ENCODE measurements at regions not wholly inside any gene's neighbourhood (a gene's known extent, or its start where the extent isn't known, plus 50 kb on each side); places are given as distances from the start of the nearest gene placed in this dataset.

DNA sequence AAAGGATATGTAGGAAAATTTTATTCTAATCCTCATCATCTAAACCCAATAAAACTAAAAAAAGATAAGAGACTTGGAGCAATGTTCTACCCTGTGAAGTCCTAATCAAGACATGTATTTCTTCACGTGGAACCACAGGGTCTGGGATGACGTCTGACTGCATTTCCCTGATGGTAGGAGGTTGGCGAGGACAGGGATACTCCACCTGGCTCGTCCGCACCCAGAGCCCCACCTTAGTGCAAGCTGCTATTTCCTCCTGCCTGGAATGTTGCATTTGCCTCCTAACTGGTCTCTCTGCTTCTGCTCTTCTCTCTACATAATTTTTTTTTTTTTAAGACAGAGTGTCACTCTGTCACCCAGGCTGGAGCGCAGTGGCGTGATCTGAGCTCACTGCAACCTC, 57.7 kb upstream of the RASGRP1 start:
- no peak for TF ChIP-seq PPARA (CRISPR knock-in tag; IDR thresholded peaks at IDR 0.05; ENCODE audit: borderline replicate concordance)
- no peak for TF ChIP-seq ZNF565 (CRISPR knock-in tag; conservative IDR thresholded peaks at IDR 0.05; ENCODE audit: low read depth)
- TF ChIP-seq ZFP3 (CRISPR knock-in tag; IDR thresholded peaks at IDR 0.05): no peak
- no peak for TF ChIP-seq RARB (CRISPR knock-in tag; IDR thresholded peaks at IDR 0.05)
- TF ChIP-seq OSR1 (CRISPR knock-in tag; IDR thresholded peaks at IDR 0.05): no peak
